HepG2 (cell line): ENCODE measurements at regions not wholly inside any gene's neighbourhood (a gene's known extent, or its start where the extent isn't known, plus 50 kb on each side); places are given as distances from the start of the nearest gene placed in this dataset.

Source experiments
- AHR ChIP-seq: IDR thresholded peaks from 2 replicates; pipeline ENCODE4 v1.6.1; 2018; ENCODE audit warnings: missing genetic modification reagents, missing compliant biosample characterization
- ARID4A ChIP-seq: sonication (generic); formaldehyde crosslinking; IDR thresholded peaks from 2 replicates; pipeline ENCODE4 v1.5.0; 2020; ENCODE audit warnings: mild to moderate bottlenecking, missing genetic modification reagents, borderline replicate concordance
- CERS6 ChIP-seq: sonication (generic); formaldehyde crosslinking; IDR thresholded peaks from 2 replicates; pipeline ENCODE4 v1.5.0; 2020; ENCODE audit warnings: missing genetic modification reagents
- CHCHD3 ChIP-seq: sonication (generic); formaldehyde crosslinking; IDR thresholded peaks from 2 replicates; pipeline ENCODE4 v1.8.0; 2022; ENCODE audit warnings: mild to moderate bottlenecking, missing genetic modification reagents, moderate library complexity
- EHMT2 ChIP-seq: fragments of 200-600 bp; sonication (generic); IDR thresholded peaks from 2 replicates; pipeline ENCODE4 v1.7.0; 2017; ENCODE audit warnings: antibody characterized with exemption, low read depth, low read length, borderline replicate concordance
- FOXP1 ChIP-seq, 2 experiments: fragments of 450-650 bp in 1 of 2; IDR thresholded peaks; 2 replicates each; pipeline ENCODE4 v1.6.1; 2017 to 2018; ENCODE audit warnings: antibody characterized with exemption in 1 of 2
- HOXA5 ChIP-seq: sonication (generic); formaldehyde crosslinking; IDR thresholded peaks from 2 replicates; pipeline ENCODE4 v1.4.0; 2020; ENCODE audit warnings: missing genetic modification reagents
- IKZF1 ChIP-seq: fragments of 450-650 bp; IDR thresholded peaks from 2 replicates; pipeline ENCODE4 v1.7.1; 2016
- ISL2 ChIP-seq: sonication (generic); formaldehyde crosslinking; IDR thresholded peaks from 2 replicates; pipeline ENCODE4 v1.5.0; 2020; ENCODE audit warnings: missing genetic modification reagents
- JUN ChIP-seq: sonication (generic); formaldehyde crosslinking; IDR thresholded peaks from 2 replicates; pipeline ENCODE4 v1.4.0; 2020; ENCODE audit warnings: mild to moderate bottlenecking, missing genetic modification reagents
- MAZ ChIP-seq, 2 experiments: sonication (generic) in 1 of 2; formaldehyde crosslinking in 1 of 2; IDR thresholded peaks; 2 replicates each; pipeline versions ENCODE4 v1.5.0 to v1.6.1; 2012 to 2020; ENCODE audit warnings: low read depth in 2 of 2, mild to moderate bottlenecking in 2 of 2, borderline replicate concordance in 1 of 2, improper control_type of control experiment in 1 of 2, low read length in 1 of 2, missing genetic modification reagents in 1 of 2, moderate library complexity in 1 of 2
- NAIF1 ChIP-seq: sonication (generic); formaldehyde crosslinking; IDR thresholded peaks from 2 replicates; pipeline ENCODE4 v1.5.0; 2020; ENCODE audit warnings: mild to moderate bottlenecking, missing genetic modification reagents, borderline replicate concordance
- NFIC ChIP-seq: IDR thresholded peaks from 2 replicates; pipeline ENCODE4 v1.6.1; 2012; ENCODE audit warnings: mild to moderate bottlenecking, low read length, inconsistent platforms
- RFX5 ChIP-seq: IDR thresholded peaks from 2 replicates; pipeline ENCODE4 v1.6.1; 2011; ENCODE audit warnings: low read depth, low read length, improper control_type of control experiment
- SCMH1 ChIP-seq: sonication (generic); formaldehyde crosslinking; IDR thresholded peaks from 2 replicates; pipeline ENCODE4 v1.9.0; 2021; ENCODE audit warnings: missing genetic modification reagents, mild to moderate bottlenecking, borderline replicate concordance
- TCF7L2 ChIP-seq: IDR thresholded peaks from 2 replicates; pipeline ENCODE4 v1.6.1; 2011; ENCODE audit warnings: mild to moderate bottlenecking, low read depth, low read length, moderate library complexity
- TSC22D2 ChIP-seq: sonication (generic); formaldehyde crosslinking; IDR thresholded peaks from 2 replicates; pipeline ENCODE4 v1.5.1; 2020; ENCODE audit warnings: missing genetic modification reagents, mild to moderate bottlenecking, borderline replicate concordance
- ZFP36 ChIP-seq: fragments of 150-350 bp; IDR thresholded peaks from 2 replicates; pipeline ENCODE4 v1.6.1; 2018; ENCODE audit warnings: borderline replicate concordance, low read length, low read depth; ENCODE audit not compliant: partially characterized antibody
- ZNF10 ChIP-seq: sonication (generic); formaldehyde crosslinking; IDR thresholded peaks from 2 replicates; pipeline ENCODE4 v1.4.0; 2020; ENCODE audit warnings: mild to moderate bottlenecking, low read depth, missing genetic modification reagents, borderline replicate concordance
- ZNF570 ChIP-seq: sonication (generic); formaldehyde crosslinking; IDR thresholded peaks from 2 replicates; pipeline ENCODE4 v1.4.0; 2020; ENCODE audit warnings: mild to moderate bottlenecking, missing genetic modification reagents, borderline replicate concordance
- ZNF609 ChIP-seq: sonication (generic); formaldehyde crosslinking; IDR thresholded peaks from 2 replicates; pipeline ENCODE4 v1.4.0; 2020; ENCODE audit warnings: mild to moderate bottlenecking, missing genetic modification reagents, borderline replicate concordance
- ZNF644 ChIP-seq: IDR thresholded peaks from 2 replicates; pipeline ENCODE4 v1.6.1; 2016; ENCODE audit warnings: low read depth

- TF ChIP-seq AHR (CRISPR knock-in tag), result no peak
- TF ChIP-seq ZNF609 (CRISPR knock-in tag), result no peak
- no peak for TF ChIP-seq ARID4A
- no peak for TF ChIP-seq CERS6 (CRISPR knock-in tag)
- TF ChIP-seq RFX5, result no peak
- no peak for TF ChIP-seq HOXA5 (CRISPR knock-in tag)
- TF ChIP-seq ISL2, result no peak
- TF ChIP-seq JUN, result no peak
- no peak; the same call in 1 of the 2 replicates for TF ChIP-seq NFIC
- TF ChIP-seq ZFP36, result no peak
- TF ChIP-seq TSC22D2 (CRISPR knock-in tag), result no peak
- TF ChIP-seq ZNF10 (CRISPR knock-in tag), result no peak
- TF ChIP-seq IKZF1, result no peak
- 0 out of 2 replicates have a peak, but pooled peaks have one; percentile 45 for TF ChIP-seq ZNF644
- TF ChIP-seq CHCHD3 (CRISPR knock-in tag), result no peak
- no peak for TF ChIP-seq TCF7L2
- TF ChIP-seq FOXP1 (IDR thresholded peaks at IDR 0.05), result no peak
- 0 out of 2 replicates have a peak, but pooled peaks have one; percentile 33 for TF ChIP-seq FOXP1 (CRISPR knock-in tag; IDR thresholded peaks at IDR 0.05)
- no peak; the same call in 1 of the 2 replicates for TF ChIP-seq EHMT2
- TF ChIP-seq NAIF1 (CRISPR knock-in tag), result no peak
- TF ChIP-seq MAZ (IDR thresholded peaks at IDR 0.05; ENCODE audit: borderline replicate concordance, low read depth, low read length), result no peak
- no peak for TF ChIP-seq MAZ (CRISPR knock-in tag; IDR thresholded peaks at IDR 0.05; ENCODE audit: low read depth)
- TF ChIP-seq SCMH1, result no peak
- no peak for TF ChIP-seq ZNF570
These were observed 142.4 kb downstream of the TLR5 start (continued) for GRCh38 chr1:223000632-223001031.
